Effector memory CD4-positive, alpha-beta T cell (primary cell): ENCODE measurements at regions not wholly inside any gene's neighbourhood (a gene's known extent, or its start where the extent isn't known, plus 50 kb on each side); places are given as distances from the start of the nearest gene placed in this dataset.
"Not testable (repeated sequence)": the region's sequence is repeated elsewhere in the genome, so short reads cannot be mapped to it uniquely, and the experiment has no call there.

Experiments used
- DNase-seq, 3 donors: peaks; one replicate each; pipeline ENCODE4 v3.0.0-alpha.2; 2020
- H3K27ac ChIP-seq: 2 replicates; pipeline ENCODE4 v1.7.0; 2013; ENCODE audit warnings: mild to moderate bottlenecking, low read length, moderate library complexity; ENCODE audit not compliant: insufficient read depth, poor library complexity, severe bottlenecking
- H3K27me3 ChIP-seq: replicated peaks from 2 replicates; pipeline ENCODE4 v1.7.0; 2013; ENCODE audit warnings: mild to moderate bottlenecking, low read length; ENCODE audit not compliant: insufficient read depth, control insufficient read depth, poor library complexity, severe bottlenecking
- H3K36me3 ChIP-seq: 2 replicates; pipeline ENCODE4 v1.7.0; 2013; ENCODE audit warnings: mild to moderate bottlenecking, low read length, moderate library complexity; ENCODE audit not compliant: control insufficient read depth, insufficient read depth
- H3K4me1 ChIP-seq: 2 replicates; pipeline ENCODE4 v1.7.0; 2013; ENCODE audit warnings: low read length, mild to moderate bottlenecking; ENCODE audit not compliant: control insufficient read depth, insufficient read depth, poor library complexity, severe bottlenecking
- H3K4me3 ChIP-seq: 2 replicates; pipeline ENCODE4 v1.7.0; 2013; ENCODE audit warnings: low read length, low read depth, mild to moderate bottlenecking; ENCODE audit not compliant: insufficient read depth, poor library complexity, severe bottlenecking
- H3K9me3 ChIP-seq: 2 replicates; pipeline ENCODE4 v1.7.0; 2013; ENCODE audit warnings: mild to moderate bottlenecking, low read length, moderate library complexity; ENCODE audit not compliant: control insufficient read depth

DNA sequence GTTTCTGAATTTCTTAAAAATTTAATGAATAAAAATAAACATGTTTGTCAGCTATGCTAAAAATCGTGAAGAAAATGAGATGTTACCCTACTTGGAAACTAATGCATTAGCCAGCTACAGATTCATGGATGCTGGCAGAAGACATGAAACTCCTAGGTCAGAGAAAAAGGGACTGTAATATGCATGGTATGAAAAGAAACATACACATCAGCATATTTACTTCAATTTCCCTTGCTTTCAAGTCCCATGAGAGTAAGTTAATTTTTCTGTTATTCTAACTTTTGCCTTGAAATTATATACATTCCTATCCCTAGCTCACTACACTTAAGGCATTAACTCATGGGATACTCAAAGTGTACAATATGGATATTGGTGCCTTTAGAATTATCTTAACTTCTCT is 2041.4 kb upstream of the LRRTM1 start:
- Histone ChIP-seq H3K4me1 (no peaks in the 10 kb centered on the region), H3K9me3 (no peaks in the 10 kb centered on the region), H3K27me3 (no peaks in the 10 kb centered on the region), H3K4me3 (no peak overlapping the region), H3K27ac (no peak overlapping the region), H3K36me3 (no peaks in the 10 kb centered on the region)
- DNase-seq, result no peak

DNA sequence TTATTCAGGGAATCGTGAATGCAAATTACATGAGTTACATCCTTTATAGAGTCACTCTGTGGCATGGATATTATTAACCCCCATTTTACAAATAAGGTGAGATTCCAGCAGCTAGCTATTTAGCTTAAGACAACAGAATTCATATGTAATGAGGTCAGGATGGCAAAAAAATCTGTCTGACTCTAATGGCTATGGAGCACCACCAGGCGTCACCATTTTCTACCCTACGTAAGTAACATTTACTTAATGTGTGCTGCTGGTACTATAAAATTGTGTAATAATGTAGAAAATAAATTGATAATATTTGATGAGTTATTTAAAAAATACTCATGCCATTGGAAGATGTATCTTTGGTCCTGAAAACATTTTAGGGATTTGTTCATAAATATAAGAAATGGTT is 2040.1 kb upstream of the LRRTM1 start:
- Histone ChIP-seq H3K9me3 (no peaks in the 10 kb centered on the region), H3K4me1 (no peaks in the 10 kb centered on the region), H3K27me3 (no peaks in the 10 kb centered on the region), H3K27ac (no peak overlapping the region), H3K36me3 (no peaks in the 10 kb centered on the region), H3K4me3 (no peak overlapping the region)
- no peak for DNase-seq

DNA sequence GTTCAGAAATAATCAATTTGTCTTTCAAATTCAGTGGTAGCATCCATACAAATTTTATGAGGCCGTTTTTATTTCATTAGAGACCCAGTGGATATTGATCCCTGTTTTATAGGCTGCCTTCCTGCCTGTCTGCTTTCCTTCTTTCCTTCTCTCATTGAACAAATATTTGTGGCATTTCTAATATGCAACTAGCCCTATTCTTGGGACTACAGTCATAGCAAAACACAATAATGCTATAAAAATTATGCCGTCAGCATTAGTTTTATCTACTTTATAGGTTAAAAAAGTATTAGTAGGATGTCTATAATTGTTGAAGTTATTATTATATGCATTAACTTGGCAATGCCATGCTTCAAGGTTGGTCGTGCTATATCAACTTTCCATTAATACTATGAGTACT is 2037.8 kb upstream of the LRRTM1 start:
- H3K9me3 ChIP-seq, result no peaks in the 10 kb centered on the region

DNA sequence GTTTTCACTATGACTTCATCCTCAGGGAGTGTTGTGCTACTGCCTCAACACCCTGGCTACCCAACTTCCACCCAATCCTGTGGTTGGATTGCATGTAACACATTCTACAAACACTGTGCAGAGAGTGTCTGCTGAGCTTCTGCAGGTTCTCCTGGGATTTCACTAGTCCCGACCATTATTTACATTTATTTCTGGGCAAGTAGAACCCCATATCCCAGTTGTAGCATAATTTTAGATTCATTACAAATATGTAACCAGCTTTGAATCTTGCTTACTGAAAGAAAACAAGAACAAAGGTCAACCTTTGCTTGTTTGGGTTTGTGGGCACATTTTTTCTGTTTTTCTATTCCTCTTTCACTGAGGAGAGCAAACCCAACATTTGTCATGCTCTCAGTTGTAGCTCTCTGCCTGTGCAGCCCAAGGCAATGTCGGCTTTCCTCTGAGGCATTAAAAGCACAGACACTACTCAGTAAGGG is 2036.1 kb upstream of the LRRTM1 start:
- no peak overlapping the region for H3K4me3 ChIP-seq

More for the DNA sequence above, 2037.8 kb upstream of the LRRTM1 start:
- DNase-seq, result no peak
- Histone ChIP-seq H3K4me1 (no peaks in the 10 kb centered on the region), H3K27ac (no peak overlapping the region), H3K27me3 (no peaks in the 10 kb centered on the region), H3K36me3 (no peaks in the 10 kb centered on the region), H3K4me3 (no peak overlapping the region)

DNA sequence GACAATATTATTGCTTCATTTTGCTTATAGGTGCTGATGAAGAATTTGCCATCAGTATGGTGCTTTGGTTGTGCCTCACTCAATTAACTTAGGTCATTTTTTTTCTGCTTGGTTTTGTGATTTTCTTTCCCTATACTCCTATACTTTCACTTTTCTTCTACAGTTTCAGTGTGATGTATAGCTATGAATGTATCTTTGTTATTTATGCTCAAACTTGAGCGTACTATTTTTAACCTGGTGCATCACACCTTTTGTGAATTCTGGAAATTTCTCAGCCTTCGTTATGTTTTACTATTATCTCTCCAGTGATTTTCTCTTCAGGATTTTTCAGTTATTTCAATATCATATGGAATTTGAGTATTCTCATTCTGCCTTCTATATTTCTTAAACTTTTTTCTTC is 2035.3 kb upstream of the LRRTM1 start:
- H3K4me3 ChIP-seq, result no peak overlapping the region
- H3K9me3 ChIP-seq, result no peaks in the 10 kb centered on the region
- H3K27ac ChIP-seq, result no peak overlapping the region
- no peak for DNase-seq
- no peaks in the 10 kb centered on the region for H3K4me1 ChIP-seq
- H3K27me3 ChIP-seq, result no peaks in the 10 kb centered on the region
- H3K36me3 ChIP-seq, result no peaks in the 10 kb centered on the region

More for the DNA sequence above, 2036.1 kb upstream of the LRRTM1 start:
- Histone ChIP-seq H3K4me1 (no peaks in the 10 kb centered on the region), H3K27ac (no peak overlapping the region), H3K27me3 (no peaks in the 10 kb centered on the region), H3K36me3 (no peaks in the 10 kb centered on the region), H3K9me3 (no peaks in the 10 kb centered on the region)
- no peak for DNase-seq

DNA sequence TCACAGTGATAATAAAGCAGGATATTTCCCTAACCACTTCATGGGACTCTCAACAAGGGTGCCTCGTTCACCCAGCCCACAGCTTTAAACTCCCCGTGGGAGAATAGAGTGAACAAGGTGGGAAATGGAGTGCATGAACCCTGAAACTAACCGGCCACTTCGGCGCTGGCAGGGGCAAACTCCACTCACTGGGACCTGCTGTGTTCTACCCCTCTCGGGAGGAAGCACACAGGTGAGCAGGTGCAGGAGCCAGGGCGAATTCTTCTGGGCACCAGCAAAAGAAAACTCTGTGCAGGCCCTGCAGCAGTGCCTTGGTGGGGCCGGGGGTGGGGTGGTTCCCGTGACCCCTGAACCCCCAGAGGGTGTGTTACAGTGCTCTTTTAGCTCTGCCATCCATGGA is 2029.1 kb upstream of the LRRTM1 start:
- Histone ChIP-seq H3K4me1 (no peaks in the 10 kb centered on the region), H3K36me3 (no peaks in the 10 kb centered on the region), H3K27me3 (no peaks in the 10 kb centered on the region), H3K27ac (no peak overlapping the region), H3K9me3 (no peaks in the 10 kb centered on the region), H3K4me3 (no peak overlapping the region)
- no peak for DNase-seq

DNA sequence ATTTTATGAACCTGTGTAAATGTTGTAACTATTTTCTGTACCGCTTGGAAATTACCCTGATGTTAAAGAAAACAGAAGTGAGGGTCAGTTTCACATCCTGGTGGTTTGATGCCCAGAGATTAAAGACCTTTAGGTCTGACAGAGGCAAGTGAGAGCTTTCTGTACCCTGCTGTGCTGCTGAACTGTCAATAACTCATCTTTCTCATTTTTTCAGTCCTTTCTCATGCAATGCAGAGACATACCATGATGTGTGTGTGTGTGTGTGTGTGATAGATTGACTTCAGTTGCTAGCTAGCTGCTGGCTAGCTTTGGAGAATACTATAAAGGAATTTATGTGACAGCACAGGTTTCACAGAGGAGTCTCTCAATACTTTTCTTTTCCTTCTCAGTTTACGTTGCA is 2025.6 kb upstream of the LRRTM1 start:
- no peak overlapping the region for H3K4me3 ChIP-seq
- no peaks in the 10 kb centered on the region for H3K27me3 ChIP-seq
- H3K9me3 ChIP-seq, result no peaks in the 10 kb centered on the region
- H3K4me1 ChIP-seq, result no peaks in the 10 kb centered on the region
- no peak overlapping the region for H3K27ac ChIP-seq
- DNase-seq, result no peak
- H3K36me3 ChIP-seq, result no peaks in the 10 kb centered on the region

DNA sequence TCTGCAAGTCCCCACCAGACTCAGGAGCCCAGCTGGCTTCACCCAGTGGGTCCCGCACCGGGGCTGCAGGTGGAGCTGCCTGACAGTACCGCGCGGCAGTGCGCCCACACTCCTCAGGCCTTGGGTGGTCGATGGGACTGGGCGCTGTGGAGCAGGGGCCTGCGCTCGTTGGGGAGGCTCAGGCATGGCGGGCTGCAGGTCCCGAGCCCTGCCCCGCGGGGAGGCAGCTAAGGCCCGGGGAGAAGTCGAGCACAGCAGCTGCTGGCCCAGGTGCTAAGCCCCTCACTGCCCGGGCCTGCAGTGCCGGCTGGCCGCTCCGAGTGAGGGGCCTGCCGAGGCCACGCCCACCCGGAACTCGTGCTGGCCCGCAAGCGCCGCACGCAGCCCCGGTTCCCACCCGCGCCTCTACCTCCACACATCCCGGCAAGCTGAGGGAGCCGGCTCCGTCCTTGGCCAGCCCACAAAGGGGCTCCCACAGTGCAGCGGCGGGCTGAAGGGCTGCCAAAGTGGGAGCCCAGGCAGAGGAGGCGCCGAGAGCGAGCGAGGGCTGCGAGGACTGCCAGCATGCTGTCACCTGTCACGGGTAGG is 2021.7 kb upstream of the LRRTM1 start:
- H3K36me3 ChIP-seq, DNase-seq, H3K4me1 ChIP-seq, H3K4me3 ChIP-seq, H3K27me3 ChIP-seq, H3K9me3 ChIP-seq, H3K27ac ChIP-seq: not testable (repeated sequence)

DNA sequence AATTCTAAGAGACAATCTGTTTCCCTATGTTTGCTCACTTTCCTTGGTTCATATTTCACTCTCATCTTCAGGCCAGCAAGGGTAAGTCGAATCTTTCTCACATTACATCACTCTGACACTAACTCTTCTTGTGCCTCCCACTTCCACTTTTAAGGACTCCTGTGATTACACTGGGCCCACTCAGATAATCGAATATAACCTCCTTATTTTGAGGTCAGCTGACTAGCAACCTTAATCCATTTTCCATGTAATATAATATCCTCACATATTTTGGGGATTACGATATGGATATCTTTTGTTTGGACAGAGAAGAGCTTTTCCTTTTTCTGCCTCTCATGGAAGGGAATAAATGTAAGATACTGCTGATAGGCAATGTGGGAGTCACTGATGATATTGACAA is 2015.7 kb upstream of the LRRTM1 start:
- no peak overlapping the region for H3K27ac ChIP-seq

DNA sequence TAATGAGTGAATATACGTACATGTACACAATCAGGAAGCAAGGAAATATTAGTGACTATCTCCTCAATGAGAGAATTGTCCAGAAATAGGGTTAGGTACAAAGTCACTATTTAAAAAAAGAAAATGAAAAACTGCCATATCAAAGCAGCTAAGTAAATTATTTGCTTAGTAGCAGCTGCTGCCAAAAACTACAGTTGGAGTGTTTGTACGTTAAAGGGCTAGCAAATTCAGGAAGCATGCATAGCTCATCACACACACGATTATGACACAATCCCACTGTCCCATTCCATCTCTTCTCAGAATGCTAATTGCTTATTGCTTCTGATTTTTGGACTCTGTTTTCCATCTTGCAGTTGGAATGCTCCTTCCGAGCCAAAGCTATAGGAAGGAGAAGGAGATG is 2012.5 kb upstream of the LRRTM1 start:
- Histone ChIP-seq H3K27ac (no peak overlapping the region), H3K4me3 (no peak overlapping the region), H3K36me3 (no peaks in the 10 kb centered on the region), H3K27me3 (no peaks in the 10 kb centered on the region), H3K9me3 (no peaks in the 10 kb centered on the region), H3K4me1 (no peaks in the 10 kb centered on the region)
- no peak for DNase-seq

More for the DNA sequence above, 2015.7 kb upstream of the LRRTM1 start:
- no peak for DNase-seq
- no peak overlapping the region for H3K4me3 ChIP-seq
- H3K36me3 ChIP-seq, result no peaks in the 10 kb centered on the region
- no peaks in the 10 kb centered on the region for H3K27me3 ChIP-seq
- H3K4me1 ChIP-seq, result no peaks in the 10 kb centered on the region
- H3K9me3 ChIP-seq, result no peaks in the 10 kb centered on the region
